Gastrocnemius medialis (tissue), 4 donors: ENCODE measurements at regions not wholly inside any gene's neighbourhood (a gene's known extent, or its start where the extent isn't known, plus 50 kb on each side); places are given as distances from the start of the nearest gene placed in this dataset.

Experiments
- CTCF ChIP-seq, 5 experiments: fragments of 450-650 bp in 3 of 5; fragments of 200-600 bp in 2 of 5; sonication (generic) in 2 of 5; IDR thresholded peaks in 4 of 5; conservative IDR thresholded peaks in 1 of 5; 1 replicate in 4 of 5; 2 replicates in 1 of 5; pipeline ENCODE4 v1.5.1; 2016 to 2019; ENCODE audit warnings: antibody characterized with exemption in 5 of 5, mild to moderate bottlenecking in 3 of 5, moderate library complexity in 3 of 5
- POLR2A ChIP-seq, 2 donors: fragments of 450-650 bp; IDR thresholded peaks; one replicate each; pipeline ENCODE4 v1.6.1; 2017; ENCODE audit warnings: antibody characterized with exemption in 2 of 2, mild to moderate bottlenecking in 2 of 2, moderate library complexity in 2 of 2

DNA sequence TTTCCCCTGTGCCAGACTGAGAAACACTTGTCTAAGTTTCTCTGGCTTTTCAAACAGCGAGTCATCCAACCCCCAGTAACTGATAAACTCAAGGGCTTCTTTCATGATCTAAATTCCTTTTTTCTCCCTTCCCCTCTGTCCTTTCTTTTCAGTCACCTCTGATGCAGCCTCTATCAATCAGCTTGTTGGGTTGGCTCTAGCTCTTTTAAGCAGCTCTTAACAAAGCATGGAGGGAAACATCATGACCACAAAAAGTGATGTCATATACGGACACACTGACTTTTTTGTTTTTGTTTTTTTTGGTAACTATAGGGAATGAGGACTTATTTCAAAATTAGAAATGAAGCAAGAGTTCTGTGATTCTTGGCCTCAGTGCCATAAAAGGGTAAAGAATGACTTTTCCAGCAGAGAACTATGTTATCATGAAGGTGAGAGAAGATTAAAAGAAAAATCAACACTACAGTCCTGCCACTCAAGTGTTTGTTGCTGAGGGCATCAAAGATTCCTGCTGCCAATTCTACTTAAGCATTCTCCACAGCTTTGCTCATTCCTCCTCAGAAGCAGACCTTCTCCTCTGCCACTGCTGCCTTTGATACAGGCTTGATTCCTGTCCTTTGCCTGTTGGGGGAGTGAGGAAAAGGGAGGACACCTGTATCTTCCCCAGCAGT lies 457.0 kb upstream of the ONECUT1 start:
- TF ChIP-seq CTCF (IDR thresholded peaks at IDR 0.05 in 4 of 5, conservative IDR thresholded peaks at IDR 0.05 in 1 of 5) = no peak
- no peak for TF ChIP-seq POLR2A (IDR thresholded peaks at IDR 0.05)
